Activated CD4-positive, alpha-beta T cell treated with anti-CD3 and anti-CD28 coated beads, Interleukin-2, amount 50 U/mL, for 16 hours (primary cell): ENCODE measurements at regions not wholly inside any gene's neighbourhood (a gene's known extent, or its start where the extent isn't known, plus 50 kb on each side); places are given as distances from the start of the nearest gene placed in this dataset.
"Not testable (repeated sequence)": the region's sequence is repeated elsewhere in the genome, so short reads cannot be mapped to it uniquely, and the experiment has no call there.

Experiments
- DNase-seq: peaks from one replicate; pipeline ENCODE4 v3.0.0-alpha.2; 2020

DNA sequence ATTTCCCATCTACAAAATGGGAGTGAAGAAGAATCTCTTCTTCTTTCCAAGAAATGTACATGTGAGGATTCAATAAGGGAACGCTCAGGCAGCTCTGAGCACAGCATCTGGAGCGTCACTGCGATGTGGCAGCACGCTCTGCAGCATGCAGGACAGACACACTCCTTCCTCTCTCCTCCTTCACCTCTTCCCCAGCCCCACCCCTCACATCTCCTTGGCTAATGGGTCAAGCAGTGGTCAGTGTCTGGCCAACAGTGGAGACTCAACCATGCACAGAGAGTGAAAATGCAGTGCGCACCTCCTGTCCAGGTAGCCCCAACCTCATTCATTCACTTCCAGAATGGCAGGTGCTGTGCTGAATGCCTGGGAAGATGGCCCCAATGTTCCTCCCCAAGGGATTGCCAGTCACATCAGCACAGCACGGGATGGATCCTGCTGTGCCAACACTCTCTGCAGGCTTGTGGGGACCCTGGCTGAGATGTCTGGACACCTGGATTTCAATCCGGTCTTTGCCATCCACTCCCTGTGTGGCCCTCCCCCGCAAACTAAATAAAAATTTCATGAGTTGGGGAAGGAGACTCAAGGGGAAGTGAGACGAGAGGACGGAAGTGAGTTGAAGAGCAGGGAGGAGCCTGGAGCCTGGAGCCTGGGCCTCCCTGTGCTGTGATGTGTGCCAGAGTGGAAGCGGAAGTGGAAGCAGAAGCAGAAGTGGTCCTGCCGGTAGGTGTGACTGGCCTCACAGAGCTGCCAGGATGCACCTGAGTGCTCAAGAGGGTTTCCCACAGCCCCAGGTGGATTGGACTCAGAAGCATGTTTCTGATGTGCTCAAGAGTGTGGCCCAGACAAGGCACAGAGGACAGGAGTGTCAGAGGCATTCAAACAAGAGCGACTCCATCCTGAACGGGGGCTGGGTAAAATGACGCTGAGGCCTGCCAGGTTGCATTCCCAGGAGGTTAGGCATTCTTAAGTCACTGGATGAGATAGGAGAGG lies 163.9 kb downstream of the SMAD6 start:
- no peak for DNase-seq

DNA sequence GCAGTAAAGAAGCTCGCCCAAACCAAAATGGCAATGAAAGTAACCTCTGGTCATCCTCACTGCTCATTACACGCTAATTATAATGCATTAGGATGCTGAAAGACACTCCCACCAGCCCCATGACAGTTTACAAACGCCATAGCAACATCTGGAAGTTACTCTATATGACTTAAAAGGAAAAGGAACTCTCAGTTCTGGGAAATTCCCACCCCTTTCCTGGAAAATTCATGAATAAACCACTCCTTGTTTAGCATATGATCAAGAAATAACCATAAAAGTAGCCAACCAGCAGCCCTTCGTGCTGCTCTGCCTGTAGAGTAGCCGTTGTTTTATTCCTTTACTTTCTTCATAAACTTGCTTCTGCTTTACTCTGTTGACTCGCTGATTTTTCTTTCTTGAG lies 164.6 kb downstream of the SMAD6 start:
- DNase-seq, result no peak

DNA sequence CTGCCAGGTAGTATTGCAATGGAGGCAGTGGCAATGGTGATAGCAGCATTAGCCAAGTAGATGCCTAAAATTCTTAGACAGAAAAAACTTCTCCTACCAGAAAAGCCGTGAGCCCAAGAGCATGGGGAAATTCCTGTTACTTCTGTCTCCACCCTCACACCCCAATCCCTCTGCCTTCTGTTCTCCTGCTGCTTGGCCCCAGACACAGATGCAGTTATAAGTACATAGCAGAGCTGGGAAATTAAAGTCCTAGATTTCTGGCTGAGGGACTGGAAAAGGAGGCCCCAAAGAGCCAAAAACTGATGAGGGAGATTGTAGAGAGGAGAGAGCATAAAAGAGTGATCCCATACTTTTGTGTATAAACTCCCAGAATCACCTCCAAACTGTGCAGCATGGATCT lies 166.9 kb downstream of the SMAD6 start:
- DNase-seq, result no peak

DNA sequence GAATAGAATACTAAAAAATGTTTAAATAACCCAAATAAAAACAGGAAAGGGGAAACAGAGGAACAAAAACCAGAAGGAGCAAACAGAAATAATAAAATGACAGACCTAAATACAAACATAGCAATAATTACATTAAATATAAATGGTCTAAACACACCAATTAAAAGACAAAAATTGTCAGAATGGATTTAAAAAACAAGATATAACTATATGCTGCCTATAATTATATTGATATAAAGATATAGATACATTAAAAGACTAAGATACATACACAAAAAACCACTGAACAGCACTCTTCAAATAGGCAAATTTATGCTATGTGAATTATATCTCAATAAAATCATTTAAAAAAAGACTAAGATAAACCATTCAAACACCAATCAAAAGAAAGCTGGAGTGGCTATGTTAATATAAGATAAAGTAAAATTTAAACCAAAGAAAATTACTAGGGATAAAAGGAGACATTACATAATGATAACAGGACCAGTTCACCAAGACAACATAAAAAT lies 168.9 kb downstream of the SMAD6 start:
- DNase-seq, result no peak

DNA sequence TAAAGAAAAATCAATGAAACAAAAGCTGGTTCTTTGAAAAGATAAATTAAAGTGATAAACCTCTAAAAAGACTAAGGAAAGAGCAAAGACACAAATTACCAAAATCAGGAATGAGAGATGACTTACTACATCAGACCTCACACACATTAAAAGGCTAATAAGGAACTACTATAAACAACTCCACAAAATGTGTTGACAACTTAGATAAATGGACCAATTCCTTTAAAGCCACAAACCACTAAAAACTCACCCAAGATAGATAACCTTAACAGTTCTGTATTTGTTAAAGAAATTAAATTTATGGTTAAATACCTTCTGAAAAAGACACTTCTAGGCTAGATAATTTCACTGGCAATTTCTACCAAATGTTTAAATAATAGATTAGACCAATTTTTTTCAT lies 170.4 kb downstream of the SMAD6 start:
- no peak for DNase-seq

DNA sequence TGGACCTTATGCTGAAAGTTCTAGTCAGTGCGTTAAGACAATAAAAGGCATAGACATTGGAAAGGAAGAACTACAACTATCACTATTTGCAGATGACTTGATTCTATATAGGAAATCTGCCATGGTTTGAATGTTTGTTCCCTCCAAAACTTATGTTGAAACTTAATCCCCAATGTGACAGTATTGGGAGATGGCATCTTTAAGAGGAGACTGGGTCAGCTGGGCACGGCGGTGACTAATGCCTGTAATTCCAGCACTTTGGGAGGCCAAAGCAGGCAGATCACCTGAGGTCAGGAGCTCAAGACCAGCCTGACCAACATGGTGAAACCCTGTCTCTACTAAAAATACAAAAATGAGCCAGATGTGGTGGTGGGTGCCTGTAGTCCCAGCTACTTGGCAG lies 171.3 kb downstream of the SMAD6 start:
- DNase-seq, result not testable (repeated sequence)

DNA sequence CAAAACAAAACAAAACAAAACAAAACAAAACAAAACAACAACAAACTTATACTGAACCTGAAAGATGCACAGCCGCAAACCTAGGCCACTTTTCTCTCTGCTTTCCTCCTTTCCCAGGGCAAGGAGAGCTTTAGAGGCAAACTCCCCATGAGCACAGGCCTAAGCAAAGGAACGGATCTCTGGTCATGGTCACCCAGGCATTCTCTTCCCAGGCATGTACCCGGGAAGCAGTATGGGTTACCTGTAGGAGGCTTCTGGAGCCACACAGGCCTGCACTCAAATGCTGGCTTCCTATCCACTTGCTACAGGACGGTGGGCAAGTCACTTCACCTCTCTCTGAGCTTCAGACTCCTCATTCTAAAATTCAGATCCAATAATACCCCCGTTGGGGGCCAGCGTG lies 171.8 kb downstream of the SMAD6 start:
- no peak for DNase-seq

DNA sequence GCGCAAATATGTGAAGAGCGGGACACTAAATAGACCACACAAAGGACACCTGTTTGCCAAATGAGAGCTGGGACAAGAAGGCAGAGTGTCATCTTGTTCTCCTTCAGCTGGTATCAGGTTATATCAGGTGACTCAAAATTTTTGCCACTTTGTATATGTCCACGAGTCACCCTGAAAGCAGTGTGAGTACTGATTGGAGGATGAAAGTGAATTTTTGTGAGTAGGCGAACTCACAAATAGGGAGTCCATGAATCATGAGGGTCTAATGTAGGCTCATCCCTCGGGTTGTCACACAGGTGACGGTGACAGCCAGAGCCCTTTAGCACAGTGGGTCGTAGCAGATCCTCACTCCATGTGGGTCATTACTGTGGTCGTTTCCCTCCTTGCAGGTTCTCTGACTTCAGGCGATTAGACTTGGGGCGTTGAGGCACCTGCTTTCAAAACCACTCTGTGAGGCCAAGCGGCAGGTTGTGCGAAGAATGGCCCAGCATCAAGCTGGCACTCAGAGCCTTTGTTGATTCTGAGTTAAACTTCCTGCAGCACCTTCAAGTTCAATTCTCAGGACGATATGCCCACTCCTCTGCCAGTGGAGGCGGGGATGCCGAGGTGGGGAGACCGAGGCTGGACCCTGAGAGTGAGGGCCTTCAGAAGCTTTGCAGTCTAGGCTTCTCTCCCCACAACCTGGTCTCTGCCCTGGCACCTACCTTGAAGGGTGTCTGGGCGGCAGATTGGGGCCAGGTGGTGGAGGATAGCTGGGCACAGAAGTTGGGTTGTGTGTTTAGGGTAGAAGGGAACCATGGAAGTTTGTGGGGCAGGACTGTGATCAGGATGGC lies 173.8 kb downstream of the SMAD6 start:
- no peak for DNase-seq

DNA sequence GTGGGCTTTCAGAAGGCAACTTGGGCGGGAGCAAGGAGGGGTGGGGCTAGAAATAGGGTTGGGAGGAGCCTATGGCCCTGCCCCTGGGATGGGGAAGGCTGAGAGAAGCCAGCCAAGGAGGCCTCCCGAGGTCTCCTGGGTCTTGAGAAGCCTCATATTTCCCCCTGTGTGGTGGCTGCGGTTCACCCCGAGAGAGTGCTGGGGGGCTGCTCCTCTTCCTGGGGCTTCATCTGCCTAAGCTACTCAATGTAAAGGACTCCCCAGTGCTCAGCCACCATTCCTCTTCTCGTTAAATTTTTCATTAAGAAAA lies 174.3 kb downstream of the SMAD6 start:
- DNase-seq, result no peak

DNA sequence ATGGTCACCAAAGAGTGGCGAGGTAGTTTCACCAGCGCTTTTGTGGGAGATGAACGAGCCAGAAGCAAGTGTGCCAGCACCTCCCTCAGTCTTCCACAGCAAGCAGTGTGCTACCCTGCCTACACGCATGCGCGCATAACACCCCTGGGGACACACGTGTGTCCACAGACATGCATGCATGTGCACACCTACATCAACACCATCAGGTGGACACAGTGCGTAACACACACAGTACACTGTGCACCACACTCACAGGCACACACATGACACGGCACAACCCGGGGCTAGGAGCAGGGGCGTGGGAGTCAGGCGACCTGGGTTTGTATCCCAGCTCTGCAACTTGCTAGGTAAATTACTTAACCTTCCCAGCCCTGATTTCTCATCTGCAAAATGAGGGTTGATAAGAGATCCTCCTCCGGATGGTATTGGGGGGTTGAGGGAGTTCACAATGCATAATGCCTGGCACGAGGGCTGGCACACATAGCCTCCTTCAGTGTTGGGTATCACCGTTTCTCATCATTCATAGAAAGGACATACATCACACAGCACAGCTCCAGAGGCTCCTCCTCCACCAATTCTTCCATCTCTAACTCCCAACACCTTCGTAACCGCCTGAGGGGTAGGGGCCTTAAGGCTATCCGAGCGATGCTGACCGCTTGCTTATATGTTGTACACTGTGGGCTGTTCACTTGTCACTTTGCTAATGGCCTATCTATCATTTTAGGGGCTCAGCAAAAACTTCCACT lies 174.9 kb downstream of the SMAD6 start:
- DNase-seq, result no peak

DNA sequence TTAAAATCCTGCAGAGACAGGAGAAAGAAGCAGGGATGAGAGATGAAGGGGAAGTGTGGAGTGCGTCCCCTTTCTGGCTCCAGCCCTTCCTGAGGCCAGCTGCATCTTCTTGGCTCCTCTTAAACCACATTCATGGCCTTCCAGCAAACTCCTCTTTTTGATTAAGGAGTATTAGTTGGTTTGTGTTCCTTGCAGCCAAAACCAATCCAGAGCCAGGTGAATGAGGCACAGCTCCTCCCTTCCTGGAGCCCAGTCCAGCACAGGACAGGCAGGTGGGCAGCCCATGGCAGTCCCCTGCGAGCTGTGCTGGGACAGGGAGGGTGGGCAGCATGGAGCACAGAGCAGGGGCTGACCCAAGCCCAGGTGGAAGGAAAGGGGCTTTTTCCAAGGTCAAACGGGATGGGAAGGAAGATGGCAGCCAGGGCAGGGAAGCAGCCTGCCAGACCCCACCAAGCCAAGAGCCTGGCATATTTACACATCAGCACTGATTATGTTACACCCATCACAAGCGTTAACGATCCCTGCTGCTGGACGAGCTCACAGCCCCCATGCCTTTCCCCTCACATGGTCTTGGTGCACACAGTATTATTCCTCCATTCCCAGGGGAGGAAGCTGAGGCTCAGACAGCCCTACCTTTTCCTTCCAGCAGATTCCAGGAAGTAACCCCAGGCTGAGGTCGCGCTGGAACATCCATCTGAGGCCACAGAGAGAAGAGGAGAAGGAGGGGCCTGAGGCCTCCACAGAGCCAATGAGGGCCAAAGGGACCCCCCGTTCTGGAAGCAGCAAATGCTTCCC lies 175.6 kb downstream of the SMAD6 start:
- DNase-seq, result no peak

DNA sequence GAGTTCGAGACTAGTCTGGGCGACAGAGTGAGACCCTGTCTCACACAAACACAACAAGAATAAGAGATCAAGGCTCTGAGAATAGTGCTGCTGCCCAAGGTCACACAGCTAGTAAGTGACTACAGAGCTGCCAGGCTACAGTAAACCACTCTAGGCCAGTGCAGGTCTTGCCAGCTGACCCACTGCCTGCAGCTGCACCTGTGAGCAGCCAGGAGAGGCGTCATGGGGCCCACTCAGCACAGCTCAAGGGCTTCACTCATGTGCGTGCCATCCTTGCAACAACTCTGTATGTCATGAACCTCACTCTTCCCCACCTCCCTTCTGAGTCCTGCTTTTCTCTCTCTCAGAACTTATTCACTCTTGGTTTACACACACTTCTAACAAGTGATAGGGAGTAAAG lies 176.7 kb downstream of the SMAD6 start:
- no peak for DNase-seq

DNA sequence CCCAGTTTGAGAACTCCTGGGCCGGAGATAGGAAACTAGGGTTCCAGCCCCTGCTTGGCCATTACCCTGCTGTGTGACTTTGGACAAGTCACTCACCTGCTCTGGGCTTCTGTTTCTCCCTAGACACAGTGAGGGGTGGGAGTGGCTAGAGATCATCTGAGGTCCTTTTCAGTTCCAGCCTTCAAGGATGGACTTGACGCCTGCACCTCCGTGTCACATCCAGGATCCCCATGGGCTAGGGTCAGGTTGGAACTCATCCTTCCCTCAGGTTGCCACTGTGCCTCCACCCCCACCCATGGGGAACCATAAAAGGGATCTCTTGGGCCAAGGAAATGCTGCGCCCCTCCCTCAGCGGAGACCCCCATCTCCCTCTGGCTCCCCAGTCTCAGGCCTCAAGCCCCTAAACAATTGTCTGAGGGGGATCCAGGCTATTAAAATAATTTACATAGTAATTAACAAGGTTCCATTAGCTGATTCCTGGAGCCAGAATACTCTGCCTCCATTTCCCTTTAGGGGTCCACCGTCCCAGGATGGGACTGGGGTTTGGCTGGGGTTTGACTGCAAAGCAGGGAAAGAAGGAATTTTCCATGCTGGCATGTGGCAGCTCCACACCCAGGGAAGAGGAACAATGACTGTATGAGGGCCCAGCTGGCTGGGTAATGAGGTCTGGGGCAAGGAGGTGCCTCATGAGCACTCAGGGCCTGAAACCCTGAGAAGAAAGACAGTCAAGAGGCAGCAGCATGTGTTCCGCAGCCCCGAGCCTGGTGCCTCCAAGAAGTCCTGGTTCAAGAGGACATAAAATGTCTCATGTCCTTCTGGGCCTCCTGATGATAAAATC lies 177.7 kb downstream of the SMAD6 start:
- DNase-seq, result no peak

DNA sequence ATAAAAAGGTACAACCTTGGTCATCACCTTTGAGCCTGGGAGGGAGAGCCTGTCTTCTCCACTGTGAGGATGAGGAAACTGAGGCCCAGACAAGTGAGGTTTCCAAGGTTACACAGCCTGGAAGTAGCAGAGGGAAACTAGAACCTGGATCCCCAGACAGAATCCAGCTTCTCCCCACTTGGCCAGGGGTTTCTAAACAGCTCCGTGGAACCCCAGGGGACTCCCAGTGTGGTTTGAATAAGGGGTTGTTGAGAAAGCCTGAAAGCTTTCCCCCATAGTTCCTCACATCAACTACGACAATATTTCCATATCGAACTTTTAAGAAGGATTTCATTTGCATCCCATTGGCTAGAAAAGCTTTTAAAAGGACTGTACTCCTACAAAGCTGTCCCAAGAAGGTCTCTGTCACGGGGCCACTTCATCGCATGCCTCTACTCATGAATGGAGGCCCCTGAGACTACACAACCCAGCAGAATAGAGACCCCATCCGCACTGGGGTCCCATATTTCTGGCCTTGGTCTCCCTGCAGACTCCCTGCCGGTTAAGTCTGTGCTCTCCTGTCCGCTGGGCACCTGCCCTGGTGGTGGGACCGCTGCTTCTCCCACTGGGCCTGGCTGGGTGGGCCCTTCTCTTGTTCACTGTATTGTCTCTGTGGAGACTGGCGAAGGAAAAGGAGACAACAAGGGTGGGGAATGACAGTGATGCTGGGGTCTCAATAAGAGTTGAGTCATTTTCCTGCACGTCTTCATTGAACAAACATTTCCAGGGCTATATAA lies 178.5 kb downstream of the SMAD6 start:
- DNase-seq, result no peak

DNA sequence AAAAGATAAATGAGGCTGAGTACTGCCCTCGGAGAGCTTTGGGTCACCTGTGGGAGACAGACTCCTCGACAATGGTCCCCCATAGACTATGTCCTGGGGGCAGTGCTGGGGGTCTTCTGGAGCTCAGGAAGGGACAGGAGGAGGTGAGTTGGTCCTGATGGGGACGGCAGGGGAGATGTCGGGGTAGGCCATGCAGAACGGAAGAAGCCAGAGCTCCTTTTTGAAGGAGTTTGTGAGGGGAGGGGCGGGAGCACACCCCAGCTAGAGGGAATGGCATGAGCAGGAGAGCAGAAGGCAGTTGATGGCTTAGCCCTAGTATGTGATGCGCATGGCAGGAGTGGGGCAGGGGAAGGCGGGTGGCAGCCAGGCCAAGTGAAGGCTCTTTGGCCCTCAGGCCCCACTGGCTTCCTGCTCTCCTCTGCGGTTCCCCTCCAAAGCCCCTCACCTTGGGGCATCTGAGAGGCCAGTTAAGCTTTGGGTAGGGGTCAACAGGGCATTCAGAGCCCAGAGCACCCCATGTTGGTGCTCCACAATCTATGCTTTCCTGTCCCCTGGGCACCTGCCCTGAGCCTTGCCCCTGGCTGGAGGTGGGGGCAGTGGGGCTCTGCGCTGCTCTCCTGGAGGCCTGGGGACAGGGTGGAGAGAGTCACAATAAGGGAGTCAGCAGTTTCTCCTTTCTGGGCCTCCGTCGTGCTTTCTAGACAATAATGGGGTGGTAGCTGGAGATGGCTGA lies 179.3 kb downstream of the SMAD6 start:
- no peak for DNase-seq

DNA sequence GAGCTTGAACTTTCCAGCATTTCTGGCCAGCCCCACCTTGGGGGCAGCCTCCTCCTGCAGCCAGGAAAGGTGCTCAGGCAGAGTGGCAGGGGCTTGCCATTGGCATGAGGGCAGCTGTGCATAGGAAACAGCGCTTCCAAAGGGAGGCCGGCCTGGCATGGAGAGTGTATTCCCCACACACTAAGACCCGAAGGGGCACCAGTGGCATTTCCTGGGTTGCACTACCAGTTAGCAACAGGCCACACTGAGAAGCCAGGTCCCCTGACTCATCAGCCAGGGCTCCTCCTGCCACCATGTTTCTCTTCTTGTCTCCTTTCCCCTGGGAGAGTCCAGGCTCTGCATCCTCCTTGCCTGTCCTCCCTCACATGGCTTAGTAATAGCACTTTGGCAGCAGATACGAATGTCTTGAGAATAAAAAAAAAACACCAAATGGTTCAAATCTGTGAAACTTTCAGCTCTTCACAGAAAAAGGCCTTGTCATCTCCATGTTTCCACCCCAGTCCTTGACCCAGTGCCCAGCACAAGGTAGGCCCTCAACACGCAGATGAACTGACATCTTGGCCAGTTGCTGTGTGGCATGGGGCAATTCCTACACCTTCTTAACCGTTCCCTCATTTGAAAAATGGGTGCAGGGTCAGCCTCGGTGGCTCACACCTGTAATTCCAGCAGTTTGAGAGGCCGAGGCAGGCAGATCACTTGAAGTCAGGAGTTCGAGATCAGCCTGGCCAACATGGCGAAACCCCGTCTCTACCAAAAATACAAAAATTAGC lies 180.4 kb downstream of the SMAD6 start:
- DNase-seq, result no peak

DNA sequence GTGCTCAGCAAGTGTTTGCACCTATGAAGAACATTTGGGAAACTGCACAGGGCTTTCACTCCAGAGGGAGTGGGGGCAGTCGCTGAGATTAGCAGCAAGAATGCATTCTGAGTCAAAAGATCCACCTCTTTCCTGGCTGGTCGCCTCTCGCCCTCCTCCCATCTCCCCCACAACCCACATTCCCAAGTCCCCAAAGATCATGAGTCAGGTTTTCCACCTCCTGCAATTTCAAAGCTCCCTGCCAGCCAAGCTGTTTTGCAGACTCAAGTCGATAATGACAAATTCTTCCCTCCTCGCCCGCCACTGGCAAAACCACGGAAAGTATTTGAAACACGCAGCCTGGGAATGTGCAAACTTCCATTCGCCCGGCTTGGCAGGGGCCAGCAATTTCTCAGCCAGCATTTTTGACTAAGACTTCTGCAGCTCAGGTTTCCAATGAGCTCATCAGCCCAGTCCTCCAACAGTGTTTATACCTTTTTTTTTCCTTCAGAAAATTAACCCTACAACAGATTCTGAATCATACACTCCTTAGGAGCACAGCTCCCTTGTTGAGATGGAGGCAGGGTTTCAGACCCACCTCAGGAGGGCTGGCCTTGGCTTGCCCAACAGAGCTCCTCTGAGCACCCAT lies 181.4 kb downstream of the SMAD6 start:
- DNase-seq, result no peak

DNA sequence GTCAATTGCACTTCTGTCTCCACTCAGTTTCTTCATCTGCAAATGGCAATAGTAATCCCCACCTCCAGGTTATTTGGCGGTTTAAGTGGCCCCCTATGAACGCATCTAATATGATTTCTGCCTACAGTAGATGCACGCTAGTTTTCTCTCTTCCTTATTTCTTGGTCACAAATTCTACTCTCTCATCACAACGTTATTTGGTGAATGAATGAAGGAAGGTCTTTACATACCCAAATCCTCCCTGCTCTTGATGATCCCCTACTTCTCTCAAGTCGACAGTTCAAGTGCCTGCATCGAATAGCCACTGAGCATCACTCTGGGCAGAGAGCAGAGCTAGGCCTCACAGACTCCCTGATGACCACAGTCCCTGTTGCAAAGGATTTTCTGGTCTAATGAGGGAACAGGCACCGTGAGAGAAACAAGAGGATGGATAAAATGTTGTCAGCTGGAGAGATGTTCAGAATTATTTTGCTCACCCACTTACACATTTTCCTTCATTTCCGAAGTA lies 181.2 kb upstream of the SMAD3 start:
- DNase-seq, result no peak
